T-helper 1 cell treated with Interleukin-12 subunit alpha and Interleukin-12 subunit beta and Interleukin-4 antibody, amounts not matched to agents 30 μg/mL and 1 μg/mL, for 36 hours (primary cell): ENCODE measurements at regions not wholly inside any gene's neighbourhood (a gene's known extent, or its start where the extent isn't known, plus 50 kb on each side); places are given as distances from the start of the nearest gene placed in this dataset.
"Not testable (repeated sequence)": the region's sequence is repeated elsewhere in the genome, so short reads cannot be mapped to it uniquely, and the experiment has no call there.

ENCODE experiments used
- H3K27ac Mint-ChIP-seq: one replicate; pipeline ENCODE4 v1.8.0; 2021; ENCODE audit warnings: mild to moderate bottlenecking, mixed read lengths
- H3K27me3 Mint-ChIP-seq: one replicate; pipeline ENCODE4 v1.8.0; 2021; ENCODE audit warnings: low read depth, mixed read lengths
- H3K36me3 Mint-ChIP-seq: one replicate; pipeline ENCODE4 v1.8.0; 2021; ENCODE audit warnings: low read depth, mixed read lengths
- H3K4me1 Mint-ChIP-seq: one replicate; pipeline ENCODE4 v1.8.0; 2021; ENCODE audit warnings: low read depth, mixed read lengths
- H3K4me3 Mint-ChIP-seq: one replicate; pipeline ENCODE4 v1.8.0; 2021; ENCODE audit warnings: mild to moderate bottlenecking, moderate library complexity, mixed read lengths
- H3K9me3 Mint-ChIP-seq: one replicate; pipeline ENCODE4 v1.8.0; 2021; ENCODE audit warnings: mixed read lengths

DNA sequence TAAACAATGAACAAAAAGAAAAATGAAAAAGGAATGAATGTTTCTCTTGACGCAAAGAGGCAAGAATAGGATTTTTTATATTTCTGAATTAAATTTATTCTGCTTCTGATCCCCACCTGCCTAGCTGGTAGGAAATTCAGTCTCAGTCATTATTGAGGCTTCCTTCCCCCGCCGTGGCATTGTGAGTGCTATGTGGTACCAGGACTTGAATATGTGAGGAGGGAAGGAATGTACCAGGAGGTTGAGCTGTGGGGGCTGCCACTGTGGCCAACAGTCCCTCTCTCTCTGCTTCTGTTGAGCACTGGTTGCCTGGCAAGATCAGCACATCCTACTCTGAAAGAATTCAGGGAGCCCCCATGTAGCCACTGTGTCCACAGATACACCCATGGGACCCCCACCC, 368.1 kb upstream of the JARID2 start:
- Mint-ChIP-seq H3K4me1 (peaks cover 50% of the 10 kb centered on the region), H3K4me3 (peak overlapping the region; percentile 52), H3K36me3 (no peaks in the 10 kb centered on the region), H3K27ac (peak overlapping the region; percentile 80), H3K27me3 (no peaks in the 10 kb centered on the region), H3K9me3 (no peaks in the 10 kb centered on the region)

DNA sequence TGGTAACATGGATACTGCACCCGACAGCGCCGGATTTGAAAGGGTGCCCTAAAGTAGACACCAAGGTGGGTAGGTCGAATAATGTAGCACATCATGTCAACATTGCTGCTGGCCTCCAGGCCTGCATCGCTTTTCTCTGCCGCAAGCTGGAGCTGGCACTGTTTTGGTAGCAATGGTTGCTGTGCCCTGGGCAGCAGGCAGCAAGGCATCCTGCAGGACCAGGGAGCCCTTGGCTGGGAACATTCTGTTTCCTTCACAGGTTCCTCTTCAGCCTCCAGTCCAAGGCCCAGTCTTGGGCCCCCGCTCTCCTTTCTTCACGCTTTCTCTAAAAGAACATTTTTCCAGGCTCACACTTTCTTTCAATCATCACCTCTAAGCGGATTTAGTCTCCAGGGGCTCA, 365.8 kb upstream of the JARID2 start:
- Mint-ChIP-seq H3K27me3 (no peaks in the 10 kb centered on the region), H3K4me3 (no peak overlapping the region), H3K27ac (no peak overlapping the region), H3K9me3 (no peaks in the 10 kb centered on the region), H3K4me1 (peaks cover 33% of the 10 kb centered on the region), H3K36me3 (no peaks in the 10 kb centered on the region)

DNA sequence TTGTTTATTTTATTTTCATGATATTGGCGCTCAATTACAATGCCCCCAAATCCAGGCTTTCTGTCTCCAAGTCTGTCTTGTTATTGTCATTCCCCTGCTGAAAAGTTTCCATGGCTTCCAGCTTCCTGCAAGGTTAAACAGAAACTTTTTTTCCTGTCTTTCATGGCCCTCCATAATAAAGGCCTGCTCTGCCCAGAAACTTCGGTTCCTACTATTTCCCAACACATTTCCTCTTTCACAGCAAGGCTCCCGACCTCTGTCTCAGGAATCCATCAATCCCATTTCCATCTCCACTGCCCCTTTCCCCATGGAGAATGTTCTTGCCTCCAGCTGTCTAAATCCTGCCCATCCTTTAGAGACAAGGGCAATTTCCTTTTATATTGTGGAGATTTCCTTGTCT, 365.2 kb upstream of the JARID2 start:
- Mint-ChIP-seq H3K4me3 (no peak overlapping the region), H3K27ac (no peak overlapping the region), H3K4me1 (peaks cover 26% of the 10 kb centered on the region), H3K27me3 (no peaks in the 10 kb centered on the region), H3K36me3 (no peaks in the 10 kb centered on the region), H3K9me3 (no peaks in the 10 kb centered on the region)

DNA sequence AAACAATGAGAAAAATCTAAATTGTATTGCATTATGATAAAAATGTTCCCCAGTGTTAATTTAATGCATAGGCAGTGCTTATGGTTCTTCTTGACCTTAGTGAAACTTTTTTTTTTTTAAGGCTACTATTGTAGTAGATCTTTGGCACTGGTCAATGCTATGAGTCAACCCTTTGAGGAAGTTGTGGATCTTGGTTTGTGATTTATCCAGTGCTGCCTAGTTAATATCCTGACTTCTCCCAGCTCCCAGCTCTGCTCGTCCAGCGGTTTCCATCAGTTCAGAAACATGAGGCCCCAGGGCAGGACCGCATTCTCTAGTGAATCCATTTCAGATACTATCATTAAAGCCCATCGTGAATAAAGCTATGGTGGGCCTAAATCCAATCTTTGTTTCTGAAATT, 364.5 kb upstream of the JARID2 start:
- no peaks in the 10 kb centered on the region for H3K36me3 Mint-ChIP-seq
- H3K9me3 Mint-ChIP-seq: no peaks in the 10 kb centered on the region
- H3K4me3 Mint-ChIP-seq: no peak overlapping the region
- no peak overlapping the region for H3K27ac Mint-ChIP-seq
- no peaks in the 10 kb centered on the region for H3K27me3 Mint-ChIP-seq
- H3K4me1 Mint-ChIP-seq: peaks cover 19% of the 10 kb centered on the region

DNA sequence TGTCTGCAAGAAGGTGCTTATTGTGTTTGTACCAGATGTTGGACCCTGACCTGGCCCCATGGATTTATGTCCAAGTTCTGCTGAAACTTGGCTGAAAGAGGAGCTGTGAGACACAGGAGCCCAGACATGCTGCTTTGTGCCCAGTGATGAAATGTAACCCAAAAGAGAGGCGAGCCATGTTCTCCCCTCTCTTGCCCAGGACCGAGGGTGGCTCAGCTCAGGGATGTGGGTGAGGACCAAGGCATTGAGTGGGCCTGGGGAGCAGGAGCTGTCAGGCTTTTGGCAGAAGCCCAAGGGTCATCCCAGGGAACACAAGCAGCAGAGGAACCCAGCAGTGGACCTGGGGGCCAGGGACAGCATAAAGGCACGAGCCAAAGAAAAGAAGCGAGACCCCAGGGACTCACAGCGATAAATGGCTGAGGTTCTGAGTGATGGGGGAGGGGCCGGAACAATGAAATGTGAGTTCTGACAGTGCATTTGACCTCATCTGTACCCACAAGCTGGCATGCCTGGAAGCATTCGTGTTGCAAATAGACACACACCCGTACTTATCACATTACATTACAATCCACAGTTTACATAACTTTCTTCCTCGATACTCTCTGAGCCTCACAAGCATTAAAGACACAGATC, 363.4 kb upstream of the JARID2 start:
- Mint-ChIP-seq H3K4me3 (no peak overlapping the region), H3K27me3 (no peaks in the 10 kb centered on the region), H3K4me1 (peaks cover 9% of the 10 kb centered on the region), H3K27ac (no peak overlapping the region), H3K9me3 (no peaks in the 10 kb centered on the region), H3K36me3 (no peaks in the 10 kb centered on the region)

DNA sequence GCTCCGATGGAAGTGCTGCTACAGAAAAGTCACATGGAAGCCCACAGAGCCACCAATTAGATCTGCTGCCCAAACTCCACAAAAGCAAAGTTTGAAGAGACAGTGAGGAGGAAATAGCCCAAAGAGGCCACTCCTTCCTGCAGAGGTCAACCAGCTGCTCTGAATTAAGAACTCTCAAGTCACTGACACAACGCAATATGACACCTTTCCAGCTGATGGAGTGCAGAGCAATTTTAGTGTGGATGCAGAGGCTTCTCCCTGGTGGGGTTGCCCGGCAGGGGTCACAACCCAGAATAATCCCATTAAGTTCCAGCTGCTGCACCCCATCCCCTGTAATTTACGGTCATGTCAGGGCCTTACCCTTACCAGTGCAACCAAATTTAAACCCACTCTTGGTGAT, 361.9 kb upstream of the JARID2 start:
- no peaks in the 10 kb centered on the region for H3K27me3 Mint-ChIP-seq
- no peaks in the 10 kb centered on the region for H3K36me3 Mint-ChIP-seq
- no peak overlapping the region for H3K4me3 Mint-ChIP-seq
- H3K27ac Mint-ChIP-seq: no peak overlapping the region
- H3K4me1 Mint-ChIP-seq: peaks cover 1% of the 10 kb centered on the region
- no peaks in the 10 kb centered on the region for H3K9me3 Mint-ChIP-seq

DNA sequence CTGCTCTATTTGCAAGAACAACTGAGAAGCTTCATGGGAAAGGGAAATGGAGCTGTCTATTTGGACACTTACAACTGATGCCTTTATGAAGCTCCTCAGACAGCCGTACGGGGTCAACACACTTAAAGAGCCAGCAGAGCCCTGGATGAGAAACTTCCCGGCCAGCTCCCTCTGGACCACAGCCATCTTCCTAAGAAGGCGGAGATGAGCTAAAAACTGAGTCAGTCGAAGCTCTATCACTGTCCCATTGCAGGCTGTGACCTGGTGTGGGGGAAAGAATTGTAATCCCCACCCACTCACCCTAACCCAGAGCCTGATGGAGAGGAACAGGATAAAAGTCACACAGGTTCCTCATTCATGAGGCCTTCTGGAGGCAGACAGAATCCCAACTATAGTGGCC, 360.4 kb upstream of the JARID2 start:
- Mint-ChIP-seq H3K4me3 (no peak overlapping the region), H3K9me3 (no peaks in the 10 kb centered on the region), H3K27ac (no peak overlapping the region), H3K36me3 (no peaks in the 10 kb centered on the region), H3K27me3 (no peaks in the 10 kb centered on the region), H3K4me1 (peaks cover 4% of the 10 kb centered on the region)

DNA sequence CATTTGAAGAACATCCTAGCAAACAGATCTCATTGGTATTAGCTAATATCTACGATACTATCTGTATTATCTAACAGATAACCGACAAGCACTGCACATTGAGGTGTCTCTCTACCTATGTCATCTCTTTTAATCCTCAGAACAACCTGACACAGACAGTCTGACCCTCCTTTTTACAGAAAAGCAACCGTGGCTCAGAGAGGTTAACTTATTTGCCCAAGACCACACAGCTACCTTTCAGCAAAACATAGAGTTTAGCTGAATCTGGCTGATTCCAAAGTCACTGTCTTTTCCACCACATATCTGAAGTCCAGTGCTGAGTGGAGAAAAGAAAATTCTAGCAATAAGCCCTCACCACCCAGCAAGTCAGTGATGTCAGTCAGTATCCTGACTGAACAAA, 358.7 kb upstream of the JARID2 start:
- no peaks in the 10 kb centered on the region for H3K9me3 Mint-ChIP-seq
- no peak overlapping the region for H3K4me3 Mint-ChIP-seq
- no peaks in the 10 kb centered on the region for H3K36me3 Mint-ChIP-seq
- no peak overlapping the region for H3K27ac Mint-ChIP-seq
- H3K4me1 Mint-ChIP-seq: peaks cover 2% of the 10 kb centered on the region
- H3K27me3 Mint-ChIP-seq: no peaks in the 10 kb centered on the region

DNA sequence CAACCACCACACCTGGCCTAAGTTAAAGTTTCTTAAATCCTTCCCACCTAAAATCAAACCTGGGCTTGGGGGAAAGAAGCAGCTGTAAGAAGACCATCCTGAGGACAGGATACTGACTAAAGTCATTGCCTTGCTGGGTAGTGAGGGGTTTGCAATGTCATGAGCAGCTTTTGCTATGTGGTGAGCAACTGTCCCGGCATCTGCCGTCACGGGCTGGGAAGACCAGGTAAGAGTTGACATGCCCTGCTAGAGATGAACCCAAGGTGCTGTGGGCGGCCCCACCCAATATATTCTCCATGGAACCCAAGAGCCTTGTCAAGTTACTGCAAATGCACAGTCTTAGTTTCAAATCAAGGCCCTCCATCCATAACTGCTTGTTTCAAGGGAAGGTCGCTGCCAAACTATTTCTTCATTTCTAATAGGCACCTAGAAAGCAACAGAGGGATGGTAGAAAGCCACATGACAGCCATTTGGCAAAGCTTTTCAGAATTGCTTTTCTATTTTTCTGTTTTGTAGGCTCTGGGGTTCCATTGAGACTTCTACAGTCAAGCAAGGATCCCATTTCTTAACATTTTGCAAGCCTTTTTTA, 357.8 kb upstream of the JARID2 start:
- no peaks in the 10 kb centered on the region for H3K36me3 Mint-ChIP-seq
- no peak overlapping the region for H3K4me3 Mint-ChIP-seq
- H3K9me3 Mint-ChIP-seq: no peaks in the 10 kb centered on the region
- no peaks in the 10 kb centered on the region for H3K27me3 Mint-ChIP-seq
- peaks cover 2% of the 10 kb centered on the region for H3K4me1 Mint-ChIP-seq
- no peak overlapping the region for H3K27ac Mint-ChIP-seq

DNA sequence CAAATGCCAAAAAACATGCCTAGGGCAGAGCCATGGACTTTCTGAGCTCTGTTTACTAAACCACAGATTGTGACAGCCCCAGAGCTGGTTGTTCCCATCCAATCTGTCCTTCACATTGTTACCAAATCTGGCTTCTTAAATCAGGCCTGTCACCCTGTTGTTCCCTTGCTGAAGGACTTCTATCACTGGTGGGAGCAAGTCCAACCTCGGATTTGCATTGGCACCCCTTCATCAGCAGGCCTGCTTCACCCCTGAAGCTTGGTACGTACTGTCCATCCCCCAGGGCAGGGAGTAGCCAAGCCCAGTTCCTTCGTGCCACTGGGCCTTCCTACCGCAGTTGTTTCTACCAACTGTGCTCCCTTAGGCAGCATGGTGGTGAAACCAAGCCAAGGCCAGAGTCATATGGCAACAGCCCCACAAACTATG, 357.3 kb upstream of the JARID2 start:
- Mint-ChIP-seq H3K4me1 (peaks cover 2% of the 10 kb centered on the region), H3K27ac (no peak overlapping the region), H3K36me3 (no peaks in the 10 kb centered on the region), H3K4me3 (no peak overlapping the region), H3K9me3 (peaks cover 3% of the 10 kb centered on the region), H3K27me3 (peaks cover 3% of the 10 kb centered on the region)

DNA sequence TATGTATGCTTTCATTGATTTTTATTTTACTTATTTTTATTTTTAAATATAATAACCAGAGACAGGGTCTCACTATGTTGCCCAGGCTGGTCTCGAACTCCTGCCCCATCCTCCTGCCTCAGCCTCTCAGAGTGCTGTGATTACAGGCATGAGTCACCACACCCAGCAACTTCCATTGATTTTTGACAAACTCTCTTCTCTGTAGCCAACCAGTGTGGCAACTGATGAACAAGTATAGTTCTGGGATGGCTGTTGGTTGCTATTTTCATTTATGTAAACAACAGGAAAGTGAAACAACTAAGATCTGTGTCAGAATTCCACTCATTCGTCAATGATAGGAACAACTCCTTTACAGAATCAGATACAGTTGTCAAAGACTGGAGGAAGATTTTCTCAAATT, 356.7 kb upstream of the JARID2 start:
- Mint-ChIP-seq H3K4me1 (peaks cover 2% of the 10 kb centered on the region), H3K27me3 (peaks cover 5% of the 10 kb centered on the region), H3K36me3 (no peaks in the 10 kb centered on the region), H3K9me3 (peaks cover 7% of the 10 kb centered on the region), H3K4me3 (no peak overlapping the region), H3K27ac (no peak overlapping the region)

DNA sequence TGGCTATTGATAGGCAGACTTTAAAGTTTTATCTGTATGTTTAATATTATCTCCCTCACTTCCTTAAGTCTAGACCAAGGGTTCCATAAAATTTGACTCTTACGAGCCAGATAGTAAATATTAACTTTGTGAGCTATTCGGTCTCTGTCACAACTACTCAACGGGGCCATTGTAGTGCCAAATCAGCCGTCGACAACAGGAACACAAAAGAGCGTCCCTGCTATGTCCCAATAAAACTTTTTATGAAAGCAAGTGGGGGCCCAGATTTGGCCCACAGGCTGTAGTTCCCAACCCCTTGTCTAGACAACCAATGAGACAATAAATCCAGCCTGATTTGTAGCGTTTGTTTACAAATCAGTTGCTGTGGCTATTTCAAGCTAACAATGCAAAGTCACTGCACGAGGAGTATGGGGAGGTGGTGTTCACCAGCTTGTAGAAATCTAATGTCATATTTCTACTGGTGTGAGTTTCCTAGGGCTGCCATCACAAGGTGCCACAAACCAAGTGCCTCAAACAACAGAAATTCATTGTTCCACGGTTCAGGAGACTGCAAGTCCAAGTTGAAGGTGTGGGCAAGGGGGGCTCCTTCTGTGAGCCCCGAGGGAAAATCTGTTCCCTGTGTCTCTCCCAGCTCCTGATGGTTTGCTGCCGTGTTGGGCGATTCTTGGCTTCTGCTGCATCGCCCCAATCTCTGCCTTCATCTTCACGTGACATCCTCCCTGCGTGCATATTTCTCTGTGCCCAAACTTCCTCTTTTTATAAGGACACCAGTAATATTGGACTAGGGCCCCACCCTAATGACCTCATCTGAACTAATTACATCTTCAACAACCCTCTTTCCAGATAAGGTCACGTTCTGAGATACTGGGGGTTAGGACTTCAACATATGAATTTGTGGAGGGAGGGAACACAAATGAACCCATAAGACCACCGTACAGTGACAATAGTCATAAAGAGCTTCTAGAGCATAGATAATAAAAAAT, 356.0 kb upstream of the JARID2 start:
- Mint-ChIP-seq H3K27me3 (peaks cover 6% of the 10 kb centered on the region), H3K4me1 (peaks cover 2% of the 10 kb centered on the region), H3K36me3 (no peaks in the 10 kb centered on the region), H3K9me3 (peaks cover 7% of the 10 kb centered on the region), H3K4me3 (no peak overlapping the region), H3K27ac (no peak overlapping the region)

DNA sequence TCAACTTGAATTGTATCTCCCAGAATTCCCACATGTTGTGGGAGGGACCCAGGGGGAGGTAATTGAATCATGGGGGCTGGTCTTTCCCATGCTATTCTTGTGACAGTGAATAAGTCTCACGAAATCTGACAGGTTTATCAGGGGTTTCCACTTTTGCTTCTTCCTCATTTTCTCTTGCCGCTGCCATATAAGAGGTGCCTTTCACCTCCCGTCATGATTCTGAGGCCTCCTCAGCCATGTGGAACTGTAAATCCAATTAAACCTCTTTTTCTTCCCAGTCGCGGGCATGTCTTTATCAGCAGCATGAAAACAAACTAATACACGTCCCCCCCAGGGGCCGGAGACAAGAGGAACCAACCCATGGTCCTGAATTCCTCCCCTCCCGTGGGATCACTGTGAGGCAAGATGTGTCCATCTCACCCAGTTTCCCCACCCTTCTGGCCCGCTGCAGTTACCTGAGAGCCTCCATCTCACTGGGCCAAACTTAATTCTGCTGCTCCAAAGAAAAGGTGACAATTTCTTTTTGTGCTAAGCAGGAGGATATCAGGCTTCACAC, 354.0 kb upstream of the JARID2 start:
- H3K27me3 Mint-ChIP-seq, H3K4me3 Mint-ChIP-seq, H3K36me3 Mint-ChIP-seq, H3K27ac Mint-ChIP-seq, H3K4me1 Mint-ChIP-seq, H3K9me3 Mint-ChIP-seq: not testable (repeated sequence)

DNA sequence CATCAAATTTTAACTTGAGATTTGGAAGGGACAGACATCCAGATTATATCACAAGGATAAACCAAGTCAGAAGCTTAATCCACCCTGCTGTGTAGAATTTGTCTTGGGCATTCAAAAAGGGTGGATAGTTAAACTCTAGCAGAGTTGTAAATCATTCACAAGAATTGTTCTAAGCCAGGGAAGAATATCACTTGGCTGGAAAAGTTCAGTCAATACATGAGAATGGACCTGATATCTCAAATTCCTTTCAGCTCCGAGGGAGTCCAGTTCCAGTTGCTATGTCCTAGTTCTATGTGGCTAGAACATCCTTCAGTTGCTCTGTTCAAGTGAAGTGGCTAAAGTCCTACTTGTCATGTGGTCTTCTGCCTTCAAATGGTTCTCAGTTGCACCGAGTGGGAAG, 351.8 kb upstream of the JARID2 start:
- no peak overlapping the region for H3K27ac Mint-ChIP-seq

DNA sequence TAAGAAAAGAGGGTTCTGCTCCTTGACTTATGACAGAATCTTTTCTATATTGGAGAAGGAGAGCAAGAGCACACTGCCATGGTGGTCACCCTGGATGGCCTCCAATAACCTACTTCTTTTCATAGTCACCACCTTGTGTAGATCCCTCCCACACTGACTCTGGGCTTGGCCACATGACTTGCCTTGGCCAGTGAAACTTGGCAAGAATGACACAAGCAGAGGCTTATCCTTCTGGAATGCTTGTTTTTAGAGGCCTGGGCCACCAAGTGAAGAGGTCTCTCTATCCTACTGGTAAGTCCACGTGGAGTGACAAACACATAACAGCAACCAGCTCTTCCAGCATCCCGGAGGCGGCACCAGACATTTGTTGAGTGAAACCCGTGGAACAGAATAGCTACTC, 349.4 kb upstream of the JARID2 start:
- no peaks in the 10 kb centered on the region for H3K4me1 Mint-ChIP-seq
- H3K36me3 Mint-ChIP-seq: peaks cover 4% of the 10 kb centered on the region
- no peak overlapping the region for H3K27ac Mint-ChIP-seq
- peaks cover 14% of the 10 kb centered on the region for H3K9me3 Mint-ChIP-seq
- no peak overlapping the region for H3K4me3 Mint-ChIP-seq
- H3K27me3 Mint-ChIP-seq: peaks cover 9% of the 10 kb centered on the region

More for the DNA sequence above, 351.8 kb upstream of the JARID2 start:
- Mint-ChIP-seq H3K9me3 (peaks cover 7% of the 10 kb centered on the region), H3K27me3 (peaks cover 9% of the 10 kb centered on the region), H3K36me3 (peaks cover 2% of the 10 kb centered on the region), H3K4me3 (no peak overlapping the region), H3K4me1 (peaks cover 2% of the 10 kb centered on the region)
